BE2C (cell line): ENCODE measurements at regions not wholly inside any gene's neighbourhood (a gene's known extent, or its start where the extent isn't known, plus 50 kb on each side); places are given as distances from the start of the nearest gene placed in this dataset.

Experiments used
- DNase-seq: peaks from one replicate; pipeline ENCODE4 v3.0.0-alpha.2; 2020
- H3K27me3 ChIP-seq: fragments of 250-450 bp; sonication (Bioruptor Pico); 2 replicates; pipeline ENCODE4 v1.5.1; 2020; ENCODE audit warnings: mild to moderate bottlenecking
- H3K36me3 ChIP-seq: fragments of 250-450 bp; sonication (Bioruptor Pico); 2 replicates; pipeline ENCODE4 v1.5.1; 2020; ENCODE audit warnings: mild to moderate bottlenecking
- H3K4me1 ChIP-seq: fragments of 250-450 bp; sonication (Bioruptor Pico); 2 replicates; pipeline ENCODE4 v1.5.1; 2020
- H3K4me3 ChIP-seq: 2 replicates; pipeline ENCODE4 v1.5.1; 2011; ENCODE audit warnings: low read depth, low read length
- H3K9me3 ChIP-seq: fragments of 250-450 bp; sonication (Bioruptor Pico); 2 replicates; pipeline ENCODE4 v1.5.1; 2020
- CTCF ChIP-seq: IDR thresholded peaks from 2 replicates; pipeline ENCODE4 v1.5.1; 2012; ENCODE audit warnings: mild to moderate bottlenecking, low read depth, low read length

GRCh38 chr5:26601563-26601962 lies 436.8 kb downstream of the CDH9 start:
- Histone ChIP-seq H3K4me1 (no peaks in the 10 kb centered on the region; the same call in 1 of the 2 replicates), H3K36me3 (no peaks in the 10 kb centered on the region), H3K4me3 (no peak overlapping the region), H3K9me3 (no peaks in the 10 kb centered on the region), H3K27me3 (no peaks in the 10 kb centered on the region)
- no peak for DNase-seq
- no peak for TF ChIP-seq CTCF

- H3K36me3 ChIP-seq, result no peaks in the 10 kb centered on the region
- no peak for DNase-seq
- no peak overlapping the region for H3K4me3 ChIP-seq
- no peaks in the 10 kb centered on the region for H3K27me3 ChIP-seq
- no peaks in the 10 kb centered on the region for H3K4me1 ChIP-seq
- no peaks in the 10 kb centered on the region for H3K9me3 ChIP-seq
- no peak for TF ChIP-seq CTCF
Observed at GRCh38 chr5:26582350-26583045, 455.9 kb downstream of the CDH9 start.

GRCh38 chr5:26579712-26580111 lies 458.7 kb downstream of the CDH9 start:
- no peaks in the 10 kb centered on the region for H3K9me3 ChIP-seq
- H3K36me3 ChIP-seq, result no peaks in the 10 kb centered on the region
- TF ChIP-seq CTCF, result no peak
- H3K4me3 ChIP-seq, result no peak overlapping the region
- H3K27me3 ChIP-seq, result no peaks in the 10 kb centered on the region
- no peaks in the 10 kb centered on the region for H3K4me1 ChIP-seq
- no peak for DNase-seq

GRCh38 chr5:26578002-26578401 lies 460.4 kb downstream of the CDH9 start:
- no peaks in the 10 kb centered on the region for H3K9me3 ChIP-seq
- no peaks in the 10 kb centered on the region for H3K36me3 ChIP-seq
- no peaks in the 10 kb centered on the region for H3K27me3 ChIP-seq
- no peak for DNase-seq
- no peaks in the 10 kb centered on the region for H3K4me1 ChIP-seq
- no peak for TF ChIP-seq CTCF
- no peak overlapping the region for H3K4me3 ChIP-seq

GRCh38 chr5:26572480-26572879 lies 465.9 kb downstream of the CDH9 start:
- Histone ChIP-seq H3K27me3 (no peaks in the 10 kb centered on the region), H3K4me1 (no peaks in the 10 kb centered on the region), H3K36me3 (no peaks in the 10 kb centered on the region), H3K9me3 (no peaks in the 10 kb centered on the region), H3K4me3 (no peak overlapping the region)
- TF ChIP-seq CTCF, result no peak
- DNase-seq, result no peak

- DNase-seq, result no peak
- no peak overlapping the region for H3K4me3 ChIP-seq
- H3K27me3 ChIP-seq, result no peaks in the 10 kb centered on the region
- H3K4me1 ChIP-seq, result no peaks in the 10 kb centered on the region
- H3K9me3 ChIP-seq, result no peaks in the 10 kb centered on the region
- TF ChIP-seq CTCF, result no peak
- H3K36me3 ChIP-seq, result no peaks in the 10 kb centered on the region
Observed at GRCh38 chr5:26569929-26570258, 468.5 kb downstream of the CDH9 start.
